Testis (tissue), 2 donors: ENCODE measurements at regions not wholly inside any gene's neighbourhood (a gene's known extent, or its start where the extent isn't known, plus 50 kb on each side); places are given as distances from the start of the nearest gene placed in this dataset.

Experiments used
- POLR2A ChIP-seq: fragments of 450-650 bp; IDR thresholded peaks from one replicate; pipeline ENCODE4 v1.6.1; 2017; ENCODE audit warnings: antibody characterized with exemption, mild to moderate bottlenecking, moderate library complexity
- TF ChIP-seq, protein P1 (sequence below), 3 experiments: fragments of 450-650 bp in 2 of 3; fragments of 200-600 bp in 1 of 3; sonication (generic) in 1 of 3; IDR thresholded peaks; one replicate each; pipeline ENCODE4 v1.5.1; 2016 to 2019; ENCODE audit warnings: antibody characterized with exemption in 3 of 3, mild to moderate bottlenecking in 2 of 3, moderate library complexity in 1 of 3

DNA sequence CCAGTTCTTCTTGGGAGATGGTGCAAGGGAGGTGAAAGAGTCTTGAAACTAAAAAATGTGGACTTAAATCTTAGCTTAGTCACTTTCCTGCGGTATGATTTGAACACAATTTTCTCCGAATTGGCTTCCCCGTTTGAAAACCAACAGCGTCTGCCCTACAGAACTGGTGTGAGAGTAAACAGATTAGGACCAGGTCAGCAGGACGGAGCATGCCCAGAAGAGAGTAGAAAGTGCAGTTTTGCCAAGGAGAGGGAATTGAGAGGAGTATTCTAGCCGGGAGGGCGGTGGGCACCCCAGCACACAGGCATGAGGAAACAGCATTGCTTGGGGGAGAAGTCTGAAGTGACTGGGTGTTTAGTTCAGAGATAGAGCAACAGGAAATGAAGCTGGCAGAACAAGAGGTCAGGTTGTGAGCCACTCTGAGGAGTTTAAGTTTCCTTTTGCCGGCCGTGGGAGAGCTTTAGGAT, 927.1 kb downstream of the VRK1 start:
- no peak for TF ChIP-seq POLR2A
- TF ChIP-seq, protein P1, sequence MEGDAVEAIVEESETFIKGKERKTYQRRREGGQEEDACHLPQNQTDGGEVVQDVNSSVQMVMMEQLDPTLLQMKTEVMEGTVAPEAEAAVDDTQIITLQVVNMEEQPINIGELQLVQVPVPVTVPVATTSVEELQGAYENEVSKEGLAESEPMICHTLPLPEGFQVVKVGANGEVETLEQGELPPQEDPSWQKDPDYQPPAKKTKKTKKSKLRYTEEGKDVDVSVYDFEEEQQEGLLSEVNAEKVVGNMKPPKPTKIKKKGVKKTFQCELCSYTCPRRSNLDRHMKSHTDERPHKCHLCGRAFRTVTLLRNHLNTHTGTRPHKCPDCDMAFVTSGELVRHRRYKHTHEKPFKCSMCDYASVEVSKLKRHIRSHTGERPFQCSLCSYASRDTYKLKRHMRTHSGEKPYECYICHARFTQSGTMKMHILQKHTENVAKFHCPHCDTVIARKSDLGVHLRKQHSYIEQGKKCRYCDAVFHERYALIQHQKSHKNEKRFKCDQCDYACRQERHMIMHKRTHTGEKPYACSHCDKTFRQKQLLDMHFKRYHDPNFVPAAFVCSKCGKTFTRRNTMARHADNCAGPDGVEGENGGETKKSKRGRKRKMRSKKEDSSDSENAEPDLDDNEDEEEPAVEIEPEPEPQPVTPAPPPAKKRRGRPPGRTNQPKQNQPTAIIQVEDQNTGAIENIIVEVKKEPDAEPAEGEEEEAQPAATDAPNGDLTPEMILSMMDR (IDR thresholded peaks at IDR 0.05), result no peak
